Activated CD4-positive, alpha-beta T cell treated with anti-CD3 and anti-CD28 coated beads for 48 hours (primary cell): ENCODE measurements at regions not wholly inside any gene's neighbourhood (a gene's known extent, or its start where the extent isn't known, plus 50 kb on each side); places are given as distances from the start of the nearest gene placed in this dataset.

Experiments used
- DNase-seq: peaks from one replicate; pipeline ENCODE4 v3.0.0-alpha.2; 2020

- no peak for DNase-seq
Measured at GRCh38 chr15:79230766-79231165, 51.8 kb upstream of the ANKRD34C start.

- no peak for DNase-seq
Measured at GRCh38 chr15:79222808-79223207, 59.7 kb upstream of the ANKRD34C start.

- DNase-seq: no peak
Measured at GRCh38 chr15:79221696-79222095, 60.8 kb upstream of the ANKRD34C start.

- DNase-seq: no peak
Measured at GRCh38 chr15:79219393-79220056, 63.0 kb upstream of the ANKRD34C start.

GRCh38 chr15:79218588-79219200 is 63.8 kb upstream of the ANKRD34C start:
- no peak for DNase-seq

- no peak for DNase-seq
Measured at GRCh38 chr15:79213650-79214049, 68.9 kb upstream of the ANKRD34C start.

GRCh38 chr15:79212589-79213157 is 69.8 kb upstream of the ANKRD34C start:
- no peak for DNase-seq

GRCh38 chr15:79211481-79211880 is 71.0 kb upstream of the ANKRD34C start:
- no peak for DNase-seq

- no peak for DNase-seq
Measured at GRCh38 chr15:79209690-79210089, 72.8 kb upstream of the ANKRD34C start.

GRCh38 chr15:79209116-79209515 is 73.4 kb upstream of the ANKRD34C start:
- DNase-seq: no peak

- DNase-seq: no peak
Measured at GRCh38 chr15:79208179-79208578, 74.3 kb upstream of the ANKRD34C start.

GRCh38 chr15:79206940-79207339 is 75.6 kb upstream of the ANKRD34C start:
- DNase-seq: no peak

- DNase-seq: no peak
Measured at GRCh38 chr15:79204886-79205675, 77.4 kb upstream of the ANKRD34C start.

GRCh38 chr15:79198461-79198860 is 84.1 kb upstream of the ANKRD34C start:
- no peak for DNase-seq

- no peak for DNase-seq
Measured at GRCh38 chr15:79197285-79197684, 85.2 kb upstream of the ANKRD34C start.

GRCh38 chr15:79195802-79196201 is 86.7 kb upstream of the ANKRD34C start:
- no peak for DNase-seq

- no peak for DNase-seq
Measured at GRCh38 chr15:79195239-79195638, 87.3 kb upstream of the ANKRD34C start.

- no peak for DNase-seq
Measured at GRCh38 chr15:79194386-79194785, 88.1 kb upstream of the ANKRD34C start.

GRCh38 chr15:79193549-79193948 is 89.0 kb upstream of the ANKRD34C start:
- no peak for DNase-seq

GRCh38 chr15:79193103-79193502 is 89.4 kb upstream of the ANKRD34C start:
- no peak for DNase-seq

GRCh38 chr15:79192462-79193036 is 90.0 kb upstream of the ANKRD34C start:
- no peak for DNase-seq

- DNase-seq: no peak
Measured at GRCh38 chr15:79190093-79190492, 92.4 kb upstream of the ANKRD34C start.

- no peak for DNase-seq
Measured at GRCh38 chr15:79186616-79187015, 95.9 kb upstream of the ANKRD34C start.
